ENCODE measurements at regions not wholly inside any gene's neighbourhood (a gene's known extent, or its start where the extent isn't known, plus 50 kb on each side); places are given as distances from the start of the nearest gene placed in this dataset.

GRCh38 chr3:8110966-8111798 is 390.4 kb upstream of the LMCD1 start:
- H3K27me3 ChIP-seq (ENCODE audit: control insufficient read depth, insufficient read depth, low read length) = no peaks in the 10 kb centered on the region
- no peak overlapping the region for H3K4me3 ChIP-seq (ENCODE audit: low read depth, low read length)
- TF ChIP-seq CTCF (IDR thresholded peaks at IDR 0.05; ENCODE audit: insufficient read depth, low read length, poor library complexity, severe bottlenecking) = peak; percentile 78
- DNase-seq (ENCODE audit: low read depth) = peak; percentile 10
- no peaks in the 10 kb centered on the region for H3K36me3 ChIP-seq (ENCODE audit: control insufficient read depth, insufficient read depth, low read length)

GRCh38 chr3:8112587-8112986 is 389.0 kb upstream of the LMCD1 start:
- DNase-seq (ENCODE audit: low read depth) = no peak
- no peak for TF ChIP-seq CTCF (IDR thresholded peaks at IDR 0.05; ENCODE audit: insufficient read depth, low read length, poor library complexity, severe bottlenecking)
- no peaks in the 10 kb centered on the region for H3K27me3 ChIP-seq (ENCODE audit: control insufficient read depth, insufficient read depth, low read length)
- no peaks in the 10 kb centered on the region for H3K36me3 ChIP-seq (ENCODE audit: control insufficient read depth, insufficient read depth, low read length)
- H3K4me3 ChIP-seq (ENCODE audit: low read depth, low read length) = no peak overlapping the region

- no peak overlapping the region for H3K4me3 ChIP-seq (ENCODE audit: low read depth, low read length)
- H3K27me3 ChIP-seq (ENCODE audit: control insufficient read depth, insufficient read depth, low read length) = no peaks in the 10 kb centered on the region
- TF ChIP-seq CTCF (IDR thresholded peaks at IDR 0.05; ENCODE audit: insufficient read depth, low read length, poor library complexity, severe bottlenecking) = no peak
- no peak for DNase-seq (ENCODE audit: low read depth)
- no peaks in the 10 kb centered on the region for H3K36me3 ChIP-seq (ENCODE audit: control insufficient read depth, insufficient read depth, low read length)
Measured at GRCh38 chr3:8113626-8114025, 388.0 kb upstream of the LMCD1 start.

- no peak for TF ChIP-seq CTCF (IDR thresholded peaks at IDR 0.05; ENCODE audit: insufficient read depth, low read length, poor library complexity, severe bottlenecking)
- Histone ChIP-seq H3K36me3 (ENCODE audit: control insufficient read depth, insufficient read depth, low read length) (no peaks in the 10 kb centered on the region), H3K27me3 (ENCODE audit: control insufficient read depth, insufficient read depth, low read length) (no peaks in the 10 kb centered on the region), H3K4me3 (ENCODE audit: low read depth, low read length) (no peak overlapping the region)
- no peak for DNase-seq (ENCODE audit: low read depth)
Measured at GRCh38 chr3:8128686-8129085, 372.9 kb upstream of the LMCD1 start.

- H3K4me3 ChIP-seq (ENCODE audit: low read depth, low read length) = no peak overlapping the region
- no peak for TF ChIP-seq CTCF (IDR thresholded peaks at IDR 0.05; ENCODE audit: insufficient read depth, low read length, poor library complexity, severe bottlenecking)
- no peaks in the 10 kb centered on the region for H3K36me3 ChIP-seq (ENCODE audit: control insufficient read depth, insufficient read depth, low read length)
- no peak for DNase-seq (ENCODE audit: low read depth)
- H3K27me3 ChIP-seq (ENCODE audit: control insufficient read depth, insufficient read depth, low read length) = no peaks in the 10 kb centered on the region
Measured at GRCh38 chr3:8136553-8136952, 365.1 kb upstream of the LMCD1 start.

- no peak for DNase-seq (ENCODE audit: low read depth)
- H3K4me3 ChIP-seq (ENCODE audit: low read depth, low read length) = no peak overlapping the region
- no peaks in the 10 kb centered on the region for H3K36me3 ChIP-seq (ENCODE audit: control insufficient read depth, insufficient read depth, low read length)
- TF ChIP-seq CTCF (IDR thresholded peaks at IDR 0.05; ENCODE audit: insufficient read depth, low read length, poor library complexity, severe bottlenecking) = no peak
- no peaks in the 10 kb centered on the region for H3K27me3 ChIP-seq (ENCODE audit: control insufficient read depth, insufficient read depth, low read length)
Measured at GRCh38 chr3:8143186-8143585, 358.4 kb upstream of the LMCD1 start.
